Colonic mucosa (tissue), 4 donors: ENCODE measurements at regions not wholly inside any gene's neighbourhood (a gene's known extent, or its start where the extent isn't known, plus 50 kb on each side); places are given as distances from the start of the nearest gene placed in this dataset.

Source experiments
- DNase-seq: peaks from one replicate; pipeline ENCODE4 v3.0.0-alpha.2; 2020
- H3K27ac ChIP-seq: fragments of 200-600 bp; one replicate; pipeline ENCODE4 v1.8.0; 2021
- H3K27me3 ChIP-seq: fragments of 200-600 bp; one replicate; pipeline ENCODE4 v1.8.0; 2021
- H3K36me3 ChIP-seq: fragments of 200-600 bp; one replicate; pipeline ENCODE4 v1.8.0; 2021
- H3K4me1 ChIP-seq: fragments of 200-600 bp; one replicate; pipeline ENCODE4 v1.8.0; 2021; ENCODE audit warnings: mild to moderate bottlenecking
- H3K4me3 ChIP-seq: fragments of 200-600 bp; one replicate; pipeline ENCODE4 v1.8.0; 2021
- H3K9ac ChIP-seq, 2 donors: one replicate each; pipeline ENCODE4 v1.7.0; 2013; ENCODE audit warnings: control low read depth in 2 of 2, low read depth in 2 of 2, low read length in 2 of 2
- H3K9me3 ChIP-seq: fragments of 200-600 bp; one replicate; pipeline ENCODE4 v1.8.0; 2021
- CTCF ChIP-seq: fragments of 200-600 bp; IDR thresholded peaks from one replicate; pipeline ENCODE4 v1.8.0; 2022; ENCODE audit warnings: antibody characterized with exemption, mild to moderate bottlenecking
- intact Hi-C: fragments of 100-400 bp; cut with DNase I; formaldehyde crosslinking; loops from one replicate; pipeline ENCODE4 v1.14.1; 2022
- donor health status: healthy.
- donor health status: DM: no; HTN: no; CAD: no.
- donor health status: DM: no; HTN: no; CAD: no.

GRCh38 chr5:89595056-89595455 is 712.1 kb upstream of the MEF2C start:
- DNase-seq = no peak
- Histone ChIP-seq H3K4me3 (no peak overlapping the region), H3K27me3 (no peaks in the 10 kb centered on the region), H3K27ac (no peak overlapping the region), H3K4me1 (no peaks in the 10 kb centered on the region), H3K36me3 (no peaks in the 10 kb centered on the region), H3K9me3 (no peaks in the 10 kb centered on the region), H3K9ac (no peak overlapping the region)
- intact Hi-C loops = no loop called here
- TF ChIP-seq CTCF = no peak

GRCh38 chr5:89584339-89584956 is 701.5 kb upstream of the MEF2C start:
- DNase-seq = no peak
- no peak overlapping the region for H3K4me3 ChIP-seq
- no peaks in the 10 kb centered on the region for H3K36me3 ChIP-seq
- intact Hi-C loops = no loop called here
- TF ChIP-seq CTCF = no peak
- no peaks in the 10 kb centered on the region for H3K4me1 ChIP-seq
- no peak overlapping the region for H3K27ac ChIP-seq
- H3K27me3 ChIP-seq = no peaks in the 10 kb centered on the region
- H3K9ac ChIP-seq = no peak overlapping the region
- no peaks in the 10 kb centered on the region for H3K9me3 ChIP-seq

GRCh38 chr5:89583534-89583933 is 700.5 kb upstream of the MEF2C start:
- no peaks in the 10 kb centered on the region for H3K27me3 ChIP-seq
- intact Hi-C loops = no loop called here
- H3K4me3 ChIP-seq = no peak overlapping the region
- H3K27ac ChIP-seq = no peak overlapping the region
- H3K36me3 ChIP-seq = no peaks in the 10 kb centered on the region
- H3K9me3 ChIP-seq = no peaks in the 10 kb centered on the region
- DNase-seq = no peak
- no peak for TF ChIP-seq CTCF
- H3K9ac ChIP-seq = no peak overlapping the region
- no peaks in the 10 kb centered on the region for H3K4me1 ChIP-seq

GRCh38 chr5:89582768-89583339 is 699.9 kb upstream of the MEF2C start:
- intact Hi-C loops = no loop called here
- DNase-seq = no peak
- no peaks in the 10 kb centered on the region for H3K36me3 ChIP-seq
- H3K9ac ChIP-seq = no peak overlapping the region
- no peak for TF ChIP-seq CTCF
- H3K9me3 ChIP-seq = no peaks in the 10 kb centered on the region
- H3K4me1 ChIP-seq = no peaks in the 10 kb centered on the region
- no peak overlapping the region for H3K4me3 ChIP-seq
- H3K27me3 ChIP-seq = no peaks in the 10 kb centered on the region
- no peak overlapping the region for H3K27ac ChIP-seq

- Histone ChIP-seq H3K9ac (no peak overlapping the region), H3K9me3 (no peaks in the 10 kb centered on the region), H3K36me3 (no peaks in the 10 kb centered on the region), H3K4me1 (no peaks in the 10 kb centered on the region), H3K27me3 (no peaks in the 10 kb centered on the region), H3K27ac (no peak overlapping the region), H3K4me3 (no peak overlapping the region)
- no peak for DNase-seq
- no peak for TF ChIP-seq CTCF
- intact Hi-C loops = no loop called here
Measured at GRCh38 chr5:89580976-89581375, 698.0 kb upstream of the MEF2C start.
